Lung (tissue), 11 donors: ENCODE measurements at regions not wholly inside any gene's neighbourhood (a gene's known extent, or its start where the extent isn't known, plus 50 kb on each side); places are given as distances from the start of the nearest gene placed in this dataset.

Source experiments
- ATAC-seq: fragments of 200-7000 bp; cut with Tn5 transposase; one replicate; pipeline ENCODE4 v1.9.1; 2020; ENCODE audit warnings: moderate number of reproducible peaks; ENCODE audit not compliant: insufficient read depth, low FRiP score
- DNase-seq, 3 donors: peaks; one replicate each; pipeline ENCODE4 v3.0.0-alpha.2; 2013 to 2017
- H3K27ac ChIP-seq, 2 donors: one replicate each; pipeline ENCODE4 v1.5.1; 2013; ENCODE audit warnings: mild to moderate bottlenecking in 2 of 2, moderate library complexity in 2 of 2, control low read depth in 1 of 2, inconsistent platforms in 1 of 2, low read depth in 1 of 2, low read length in 1 of 2
- H3K27me3 ChIP-seq, 3 donors: one replicate each; pipeline ENCODE4 v1.5.1; 2013; ENCODE audit warnings: low read length in 2 of 3; ENCODE audit not compliant: control insufficient read depth in 3 of 3, insufficient read depth in 3 of 3
- H3K36me3 ChIP-seq, 4 donors: one replicate each; pipeline ENCODE4 v1.5.1; 2013; ENCODE audit warnings: low read length in 4 of 4, mild to moderate bottlenecking in 1 of 4, moderate library complexity in 1 of 4; ENCODE audit not compliant: control insufficient read depth in 4 of 4, insufficient read depth in 4 of 4
- H3K4me1 ChIP-seq, 5 donors: one replicate each; pipeline ENCODE4 v1.5.1; 2013; ENCODE audit warnings: low read length in 5 of 5, mild to moderate bottlenecking in 2 of 5, moderate library complexity in 1 of 5; ENCODE audit not compliant: control insufficient read depth in 5 of 5, insufficient read depth in 5 of 5
- H3K4me3 ChIP-seq: one replicate; pipeline ENCODE4 v1.5.1; 2013; ENCODE audit warnings: mild to moderate bottlenecking, control low read depth, moderate library complexity
- H3K9ac ChIP-seq, 2 donors: one replicate each; pipeline ENCODE4 v1.5.1; 2013; ENCODE audit warnings: low read length in 2 of 2, control low read depth in 1 of 2; ENCODE audit not compliant: insufficient read depth in 1 of 2
- H3K9me3 ChIP-seq, 4 donors: one replicate each; pipeline ENCODE4 v1.5.1; 2013; ENCODE audit warnings: low read length in 3 of 4, mild to moderate bottlenecking in 1 of 4, moderate library complexity in 1 of 4; ENCODE audit not compliant: control insufficient read depth in 4 of 4, insufficient read depth in 3 of 4
- CTCF ChIP-seq: IDR thresholded peaks from 2 replicates; pipeline ENCODE4 v1.5.1; 2012; ENCODE audit warnings: mild to moderate bottlenecking; ENCODE audit errors: control extremely low read depth, extremely low read depth
- whole genome bisulfite sequencing, 2 donors: extraction: QIAGEN DNeasy Blood & Tissue Kit; methylation state at CpG; one replicate each; pipeline ENCODE4 v1.1.7; 2013; 5-methylcytosine and 5-hydroxymethylcytosine counted together
- donor health status: control.
- donor health status: control.
- donor health status: Bipolar disorder and iron deficiency.
- donor health status: healthy.
- donor health status: DM: yes; HTN: yes; CAD: no.

GRCh38 chr9:115200711-115201505, 83.0 kb upstream of the TNC start:
- Histone ChIP-seq H3K27ac (no peak overlapping the region), H3K9me3 (no peaks in the 10 kb centered on the region), H3K36me3 (no peaks in the 10 kb centered on the region), H3K4me1 (peaks cover 0 to 37% (median 6%) of the 10 kb centered on the region in 5 donors), H3K9ac (no peak overlapping the region), H3K4me3 (no peak overlapping the region), H3K27me3 (no peaks in the 10 kb centered on the region)
- WGBS, 2 donors: 67 to 72% methylated on average over 3 of the region's 3 CpGs
- ATAC-seq (no peak), DNase-seq (peak in 1 of 3 donors; percentile 49)
- TF ChIP-seq CTCF: no peak

- Histone ChIP-seq H3K27me3 (no peaks in the 10 kb centered on the region), H3K4me3 (no peak overlapping the region), H3K9ac (no peak overlapping the region), H3K9me3 (no peaks in the 10 kb centered on the region), H3K36me3 (no peaks in the 10 kb centered on the region), H3K27ac (no peak overlapping the region), H3K4me1 (peaks cover 0 to 24% (median 6%) of the 10 kb centered on the region in 5 donors)
- no peak for TF ChIP-seq CTCF
- DNase-seq (peak in 1 of 3 donors; percentile 36), ATAC-seq (no peak)
- 25 to 37% methylated on average over 1 of the region's 1 CpG for WGBS, 2 donors
Observed at GRCh38 chr9:115202181-115202580, 84.2 kb upstream of the TNC start.

GRCh38 chr9:115202960-115203751, 85.2 kb upstream of the TNC start:
- no peak overlapping the region for H3K9ac ChIP-seq
- no peaks in the 10 kb centered on the region for H3K36me3 ChIP-seq
- DNase-seq (peak; percentile 53 to 77 (median 65)), ATAC-seq (no peak)
- H3K9me3 ChIP-seq: no peaks in the 10 kb centered on the region
- TF ChIP-seq CTCF: no peak
- no peaks in the 10 kb centered on the region for H3K27me3 ChIP-seq
- WGBS, 2 donors: 75 to 96% methylated on average over 2 of the region's 2 CpGs
- no peak overlapping the region for H3K4me3 ChIP-seq
- peaks cover 0 to 18% (median 6%) of the 10 kb centered on the region in 5 donors for H3K4me1 ChIP-seq
- H3K27ac ChIP-seq: peak overlapping the region in 1 of 2 donors; percentile 2
